H9 (cell line): ENCODE measurements at regions not wholly inside any gene's neighbourhood (a gene's known extent, or its start where the extent isn't known, plus 50 kb on each side); places are given as distances from the start of the nearest gene placed in this dataset.

Experiments used
- DNase-seq: peaks from one replicate; pipeline ENCODE4 v3.0.0-alpha.2; 2017
- H2AFZ ChIP-seq: one replicate; pipeline ENCODE4 v1.6.1; 2013; ENCODE audit warnings: mild to moderate bottlenecking, low read length, control low read depth, moderate library complexity
- H2AK5ac ChIP-seq: 2 replicates; pipeline ENCODE4 v1.6.1; 2013; ENCODE audit warnings: low read length, control low read depth, mixed read lengths; ENCODE audit not compliant: insufficient read length
- H2BK120ac ChIP-seq: one replicate; pipeline ENCODE4 v1.6.1; 2013; ENCODE audit warnings: low read depth, mild to moderate bottlenecking, low read length, control low read depth, inconsistent platforms; ENCODE audit not compliant: poor library complexity, severe bottlenecking
- H2BK12ac ChIP-seq: 2 replicates; pipeline ENCODE4 v1.6.1; 2013; ENCODE audit warnings: low read length, control low read depth, mixed read lengths, low read depth; ENCODE audit not compliant: insufficient read length
- H2BK15ac ChIP-seq: 2 replicates; pipeline ENCODE4 v1.6.1; 2013; ENCODE audit warnings: low read depth, low read length, control low read depth
- H2BK20ac ChIP-seq: one replicate; pipeline ENCODE4 v1.6.1; 2013; ENCODE audit warnings: low read depth, mild to moderate bottlenecking, low read length, control low read depth, inconsistent platforms; ENCODE audit not compliant: poor library complexity, severe bottlenecking
- H2BK5ac ChIP-seq: 2 replicates; pipeline ENCODE4 v1.6.1; 2013; ENCODE audit warnings: low read length, control low read depth, mixed read lengths; ENCODE audit not compliant: insufficient read length
- H3K14ac ChIP-seq: 2 replicates; pipeline ENCODE4 v1.6.1; 2013; ENCODE audit warnings: low read length, control low read depth; ENCODE audit not compliant: insufficient read depth
- H3K18ac ChIP-seq: 2 replicates; pipeline ENCODE4 v1.6.1; 2013; ENCODE audit warnings: low read depth, mild to moderate bottlenecking, mixed read lengths, low read length, control low read depth; ENCODE audit not compliant: insufficient read length
- H3K23ac ChIP-seq: 2 replicates; pipeline ENCODE4 v1.6.1; 2013; ENCODE audit warnings: low read length, control low read depth, mixed read lengths, low read depth; ENCODE audit not compliant: insufficient read length
- H3K23me2 ChIP-seq: 2 replicates; pipeline ENCODE4 v1.6.1; 2013; ENCODE audit warnings: low read depth, mild to moderate bottlenecking, mixed read lengths, low read length, control low read depth; ENCODE audit not compliant: insufficient read length, poor library complexity, severe bottlenecking
- H3K27ac ChIP-seq: 2 replicates; pipeline ENCODE4 v1.5.1; 2013; ENCODE audit warnings: low read length, control low read depth, mixed read lengths, low read depth; ENCODE audit not compliant: insufficient read length
- H3K27me3 ChIP-seq: 2 replicates; pipeline ENCODE4 v1.6.1; 2013; ENCODE audit warnings: low read length, control low read depth, inconsistent platforms; ENCODE audit not compliant: insufficient read depth
- H3K4ac ChIP-seq: 2 replicates; pipeline ENCODE4 v1.6.1; 2013; ENCODE audit warnings: low read depth, mild to moderate bottlenecking, control low read depth, inconsistent platforms, low read length, moderate library complexity
- H3K4me1 ChIP-seq: 2 replicates; pipeline ENCODE4 v1.6.1; 2013; ENCODE audit warnings: low read length, control low read depth, inconsistent platforms; ENCODE audit not compliant: insufficient read depth
- H3K4me2 ChIP-seq: 2 replicates; pipeline ENCODE4 v1.6.1; 2013; ENCODE audit warnings: low read length, control low read depth, mixed read lengths; ENCODE audit not compliant: insufficient read length, insufficient read depth
- H3K56ac ChIP-seq: 2 replicates; pipeline ENCODE4 v1.6.1; 2013; ENCODE audit warnings: low read depth, mild to moderate bottlenecking, mixed read lengths, low read length, control low read depth; ENCODE audit not compliant: insufficient read length
- H3K79me1 ChIP-seq: 2 replicates; pipeline ENCODE4 v1.6.1; 2013; ENCODE audit warnings: low read depth, mild to moderate bottlenecking, moderate library complexity, low read length, control low read depth, inconsistent platforms; ENCODE audit not compliant: insufficient read depth, poor library complexity, severe bottlenecking
- H3K79me2 ChIP-seq: 2 replicates; pipeline ENCODE4 v1.6.1; 2013; ENCODE audit warnings: low read length, control low read depth, inconsistent platforms; ENCODE audit not compliant: insufficient read depth
- H3K9ac ChIP-seq: 2 replicates; pipeline ENCODE4 v1.6.1; 2013; ENCODE audit warnings: low read length, control low read depth, mixed read lengths; ENCODE audit not compliant: insufficient read length; ENCODE audit errors: extremely low read depth
- H3K9me3 ChIP-seq: one replicate; pipeline ENCODE4 v1.6.1; 2013; ENCODE audit warnings: low read depth, low read length, inconsistent platforms; ENCODE audit not compliant: control insufficient read depth
- H3T11ph ChIP-seq: one replicate; pipeline ENCODE4 v1.6.1; 2013; ENCODE audit warnings: mild to moderate bottlenecking, low read length, control low read depth, inconsistent platforms
- H4K20me1 ChIP-seq: one replicate; pipeline ENCODE4 v1.6.1; 2013; ENCODE audit not compliant: control insufficient read depth, insufficient read length, insufficient read depth
- H4K5ac ChIP-seq: 2 replicates; pipeline ENCODE4 v1.6.1; 2013; ENCODE audit warnings: low read depth, mild to moderate bottlenecking, mixed read lengths, low read length, control low read depth; ENCODE audit not compliant: insufficient read length
- H4K8ac ChIP-seq: replicated peaks from 2 replicates; pipeline ENCODE4 v1.6.1; 2013; ENCODE audit warnings: low read length, control low read depth, mixed read lengths, low read depth; ENCODE audit not compliant: insufficient read length
- H4K91ac ChIP-seq: 2 replicates; pipeline ENCODE4 v1.6.1; 2013; ENCODE audit warnings: low read depth, mild to moderate bottlenecking, moderate library complexity, mixed read lengths, low read length, control low read depth; ENCODE audit not compliant: insufficient read length
- H3K27ac Mint-ChIP-seq, 3 experiments: 2 replicates in 2 of 3; 3 replicates in 1 of 3; pipeline ENCODE4 v1.8.0; 2020 to 2021; ENCODE audit warnings: mixed read lengths in 3 of 3, mild to moderate bottlenecking in 1 of 3, moderate library complexity in 1 of 3
- H3K27me3 Mint-ChIP-seq: 2 replicates; pipeline ENCODE4 v1.8.0; 2021; ENCODE audit warnings: low read depth, mild to moderate bottlenecking, moderate library complexity, mixed read lengths
- H3K36me3 Mint-ChIP-seq, 3 experiments: 2 replicates in 2 of 3; 3 replicates in 1 of 3; pipeline ENCODE4 v1.8.0; 2020 to 2021; ENCODE audit warnings: low read depth in 3 of 3, mixed read lengths in 3 of 3; ENCODE audit not compliant: insufficient read depth in 1 of 3
- H3K4me1 Mint-ChIP-seq, 2 experiments: 2 replicates each; pipeline ENCODE4 v1.8.0; 2020; ENCODE audit warnings: mixed read lengths in 2 of 2
- H3K4me3 Mint-ChIP-seq, 2 experiments: 2 replicates in 1 of 2; 3 replicates in 1 of 2; pipeline ENCODE4 v1.8.0; 2020 to 2021; ENCODE audit warnings: mild to moderate bottlenecking in 2 of 2, mixed read lengths in 2 of 2, moderate library complexity in 1 of 2
- H3K9me3 Mint-ChIP-seq, 2 experiments: 2 replicates in 1 of 2; 3 replicates in 1 of 2; pipeline ENCODE4 v1.8.0; 2020; ENCODE audit warnings: mild to moderate bottlenecking in 2 of 2, mixed read lengths in 2 of 2, moderate library complexity in 1 of 2
- CTCF ChIP-seq: fragments of 200-600 bp; sonication (generic); conservative IDR thresholded peaks from 3 replicates; pipeline ENCODE4 v1.8.0; 2021; ENCODE audit warnings: antibody characterized with exemption, mild to moderate bottlenecking

DNA sequence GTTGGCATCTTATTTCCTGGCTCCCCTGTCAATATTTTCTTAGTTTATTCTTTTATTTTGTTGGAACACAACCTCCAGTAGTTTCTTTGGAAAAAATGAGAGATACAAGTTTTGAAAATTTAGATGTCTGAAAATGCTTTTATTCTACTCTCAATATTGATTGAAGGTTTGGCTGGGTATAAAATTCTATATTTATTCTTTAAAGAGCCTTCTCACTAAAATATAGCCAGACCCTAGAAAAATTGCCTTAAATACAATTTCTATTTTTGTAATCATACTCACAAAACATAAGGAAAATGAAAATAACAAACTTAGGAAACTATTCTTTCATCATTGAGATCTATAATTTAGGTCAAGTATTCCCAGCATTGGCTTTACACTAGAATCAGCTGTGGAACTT is 103.7 kb downstream of the CYP26B1 start:
- DNase-seq: no peak
- H4K20me1 ChIP-seq: no peaks in the 10 kb centered on the region
- H3K79me2 ChIP-seq: no peaks in the 10 kb centered on the region
- no peak overlapping the region for H3K23ac ChIP-seq
- no peaks in the 10 kb centered on the region for H3K9me3 ChIP-seq
- H3K14ac ChIP-seq: no peak overlapping the region
- H2AFZ ChIP-seq: no peak overlapping the region
- H4K8ac ChIP-seq: no peak overlapping the region
- H2BK15ac ChIP-seq: no peak overlapping the region
- H3K27ac Mint-ChIP-seq: no peak overlapping the region
- no peaks in the 10 kb centered on the region for H3K79me1 ChIP-seq
- H3K4me2 ChIP-seq: no peak overlapping the region
- no peak overlapping the region for H3K4ac ChIP-seq
- no peak overlapping the region for H2AK5ac ChIP-seq
- H3K18ac ChIP-seq: no peak overlapping the region
- no peak overlapping the region for H3T11ph ChIP-seq
- no peaks in the 10 kb centered on the region; the same call in none of the 2 replicates for H3K27me3 Mint-ChIP-seq
- no peak overlapping the region for H4K5ac ChIP-seq
- no peak overlapping the region for H3K27ac ChIP-seq
- H4K91ac ChIP-seq: no peak overlapping the region
- no peak overlapping the region for H2BK12ac ChIP-seq
- peaks cover 11 to 18% of the 10 kb centered on the region in 2 experiments for H3K9me3 Mint-ChIP-seq
- H2BK120ac ChIP-seq: no peak overlapping the region
- H3K4me3 Mint-ChIP-seq: no peak overlapping the region
- H2BK5ac ChIP-seq: no peak overlapping the region
- H3K4me1 Mint-ChIP-seq: peaks cover 0 to 3% of the 10 kb centered on the region in 2 experiments; a peak in 3 of 4 replicates
- H3K56ac ChIP-seq: no peak overlapping the region
- no peaks in the 10 kb centered on the region for H3K23me2 ChIP-seq
- H3K36me3 Mint-ChIP-seq: peaks cover 0 to 4% (median 1%) of the 10 kb centered on the region in 3 experiments; a peak in 4 of 7 replicates
- no peak for TF ChIP-seq CTCF
- H3K9ac ChIP-seq: no peak overlapping the region
- no peaks in the 10 kb centered on the region for H3K27me3 ChIP-seq
- H2BK20ac ChIP-seq: no peak overlapping the region
- no peaks in the 10 kb centered on the region for H3K4me1 ChIP-seq
